Urinary bladder (tissue), 3 donors: ENCODE measurements at regions not wholly inside any gene's neighbourhood (a gene's known extent, or its start where the extent isn't known, plus 50 kb on each side); places are given as distances from the start of the nearest gene placed in this dataset.
"Not testable (repeated sequence)": the region's sequence is repeated elsewhere in the genome, so short reads cannot be mapped to it uniquely, and the experiment has no call there.

Experiments used
- DNase-seq: peaks from one replicate; pipeline ENCODE4 v3.0.0-alpha.2; 2015; ENCODE audit errors: extremely low spot score
- H3K27ac ChIP-seq: one replicate; pipeline ENCODE4 v1.5.1; 2013; ENCODE audit warnings: low read depth, mild to moderate bottlenecking, moderate library complexity
- H3K36me3 ChIP-seq: one replicate; pipeline ENCODE4 v1.6.1; 2013; ENCODE audit warnings: mild to moderate bottlenecking, moderate library complexity; ENCODE audit not compliant: insufficient read depth
- H3K4me1 ChIP-seq: one replicate; pipeline ENCODE4 v1.6.1; 2013; ENCODE audit warnings: mild to moderate bottlenecking, moderate library complexity; ENCODE audit not compliant: insufficient read depth
- H3K4me3 ChIP-seq: one replicate; pipeline ENCODE4 v1.5.1; 2013; ENCODE audit warnings: low read depth, low read length
- WGBS: extraction: QIAGEN DNeasy Blood & Tissue Kit; methylation state at CpG from one replicate; pipeline ENCODE4 v1.1.7; 2013; 5-methylcytosine and 5-hydroxymethylcytosine counted together
- donor health status: healthy with polysubstance abuse.
- donor health status: healthy.

- Histone ChIP-seq H3K27ac (no peak overlapping the region), H3K4me1 (no peaks in the 10 kb centered on the region), H3K36me3 (no peaks in the 10 kb centered on the region), H3K4me3 (no peak overlapping the region)
- 59% methylated on average over 2 of the region's 2 CpGs for WGBS
- no peak for DNase-seq
Observed at GRCh38 chr2:194938066-194938465, 719.0 kb upstream of the SLC39A10 start.

GRCh38 chr2:194927489-194927888, 729.5 kb upstream of the SLC39A10 start:
- Histone ChIP-seq H3K36me3 (no peaks in the 10 kb centered on the region), H3K27ac (no peak overlapping the region), H3K4me3 (no peak overlapping the region), H3K4me1 (no peaks in the 10 kb centered on the region)
- 85% methylated on average over 7 of the region's 7 CpGs for WGBS
- DNase-seq = no peak

GRCh38 chr2:194926873-194927272, 730.2 kb upstream of the SLC39A10 start:
- Histone ChIP-seq H3K27ac (no peak overlapping the region), H3K4me1 (no peaks in the 10 kb centered on the region), H3K4me3 (no peak overlapping the region), H3K36me3 (no peaks in the 10 kb centered on the region)
- 39% methylated on average over 1 of the region's 1 CpG for WGBS
- DNase-seq = no peak

- no peak overlapping the region for H3K4me3 ChIP-seq
- WGBS = 84% methylated on average over 4 of the region's 4 CpGs
- H3K27ac ChIP-seq = no peak overlapping the region
- H3K36me3 ChIP-seq = no peaks in the 10 kb centered on the region
- DNase-seq = no peak
- no peaks in the 10 kb centered on the region for H3K4me1 ChIP-seq
Observed at GRCh38 chr2:194925742-194926141, 731.3 kb upstream of the SLC39A10 start.

- Histone ChIP-seq H3K4me3 (no peak overlapping the region), H3K27ac (no peak overlapping the region), H3K36me3 (no peaks in the 10 kb centered on the region), H3K4me1 (no peaks in the 10 kb centered on the region)
- DNase-seq = no peak
Observed at GRCh38 chr2:194917519-194917918, 739.5 kb upstream of the SLC39A10 start.

GRCh38 chr2:194915485-194915884, 741.5 kb upstream of the SLC39A10 start:
- WGBS = 96% methylated on average over 1 of the region's 1 CpG
- no peak for DNase-seq
- Histone ChIP-seq H3K36me3 (no peaks in the 10 kb centered on the region), H3K4me3 (no peak overlapping the region), H3K27ac (no peak overlapping the region), H3K4me1 (no peaks in the 10 kb centered on the region)

- no peaks in the 10 kb centered on the region for H3K4me1 ChIP-seq
- no peaks in the 10 kb centered on the region for H3K36me3 ChIP-seq
- DNase-seq = no peak
- no peak overlapping the region for H3K27ac ChIP-seq
- no peak overlapping the region for H3K4me3 ChIP-seq
- WGBS = 77% methylated on average over 4 of the region's 4 CpGs
Observed at GRCh38 chr2:194907569-194907968, 749.5 kb upstream of the SLC39A10 start.

- Histone ChIP-seq H3K27ac (no peak overlapping the region), H3K36me3 (no peaks in the 10 kb centered on the region), H3K4me1 (no peaks in the 10 kb centered on the region), H3K4me3 (no peak overlapping the region)
- WGBS = 73% methylated on average over 2 of the region's 2 CpGs
- DNase-seq = no peak
Observed at GRCh38 chr2:194896871-194897270, 760.2 kb upstream of the SLC39A10 start.

- 51% methylated on average over 2 of the region's 2 CpGs for WGBS
- Histone ChIP-seq H3K27ac (no peak overlapping the region), H3K4me3 (no peak overlapping the region), H3K36me3 (no peaks in the 10 kb centered on the region), H3K4me1 (no peaks in the 10 kb centered on the region)
- no peak for DNase-seq
Observed at GRCh38 chr2:194883711-194884110, 773.3 kb upstream of the SLC39A10 start.

- no peaks in the 10 kb centered on the region for H3K36me3 ChIP-seq
- no peak for DNase-seq
- no peaks in the 10 kb centered on the region for H3K4me1 ChIP-seq
- no peak overlapping the region for H3K4me3 ChIP-seq
- H3K27ac ChIP-seq = no peak overlapping the region
- WGBS = 76% methylated on average over 1 of the region's 1 CpG
Observed at GRCh38 chr2:194870974-194871535, 786.0 kb upstream of the SLC39A10 start.

- WGBS = 25% methylated on average over 1 of the region's 1 CpG
- Histone ChIP-seq H3K4me1 (no peaks in the 10 kb centered on the region), H3K27ac (no peak overlapping the region), H3K36me3 (no peaks in the 10 kb centered on the region), H3K4me3 (no peak overlapping the region)
- DNase-seq = no peak
Observed at GRCh38 chr2:194867328-194867727, 789.7 kb upstream of the SLC39A10 start.

GRCh38 chr2:194854941-194855340, 802.1 kb upstream of the SLC39A10 start:
- no peak for DNase-seq
- 91% methylated on average over 5 of the region's 5 CpGs for WGBS
- H3K27ac ChIP-seq = no peak overlapping the region
- H3K36me3 ChIP-seq = no peaks in the 10 kb centered on the region
- H3K4me1 ChIP-seq = no peaks in the 10 kb centered on the region
- H3K4me3 ChIP-seq = no peak overlapping the region

- Histone ChIP-seq H3K4me1 (no peaks in the 10 kb centered on the region), H3K4me3 (no peak overlapping the region), H3K36me3 (no peaks in the 10 kb centered on the region), H3K27ac (no peak overlapping the region)
- DNase-seq = no peak
- WGBS = 87% methylated on average over 8 of the region's 8 CpGs
Observed at GRCh38 chr2:194842871-194843270, 814.2 kb upstream of the SLC39A10 start.

- WGBS = 74% methylated on average over 2 of the region's 2 CpGs
- H3K4me3 ChIP-seq = not testable (repeated sequence)
Observed at GRCh38 chr2:194834371-194834770, 822.7 kb upstream of the SLC39A10 start.

GRCh38 chr2:194826241-194826640, 830.8 kb upstream of the SLC39A10 start:
- H3K27ac ChIP-seq = no peak overlapping the region
- no peak for DNase-seq
- H3K4me1 ChIP-seq = no peaks in the 10 kb centered on the region
- no peaks in the 10 kb centered on the region for H3K36me3 ChIP-seq
- no peak overlapping the region for H3K4me3 ChIP-seq

More at GRCh38 chr2:194834371-194834770, 822.7 kb upstream of the SLC39A10 start:
- H3K4me1 ChIP-seq, DNase-seq, H3K36me3 ChIP-seq, H3K27ac ChIP-seq: not testable (repeated sequence)
